Skeletal muscle tissue (tissue), 3 donors: ENCODE measurements at regions not wholly inside any gene's neighbourhood (a gene's known extent, or its start where the extent isn't known, plus 50 kb on each side); places are given as distances from the start of the nearest gene placed in this dataset.

Experiments
- H3K27ac ChIP-seq: one replicate; pipeline ENCODE4 v1.7.0; 2013; ENCODE audit warnings: mild to moderate bottlenecking, low read depth, low read length, inconsistent platforms
- H3K27me3 ChIP-seq, 3 donors: one replicate each; pipeline ENCODE4 v1.7.0; 2013; ENCODE audit warnings: low read length in 3 of 3; ENCODE audit not compliant: control insufficient read depth in 3 of 3, insufficient read depth in 3 of 3
- H3K36me3 ChIP-seq, 3 donors: one replicate each; pipeline ENCODE4 v1.7.0; 2013; ENCODE audit warnings: low read length in 3 of 3; ENCODE audit not compliant: control insufficient read depth in 3 of 3, insufficient read depth in 3 of 3
- H3K4me1 ChIP-seq, 3 donors: one replicate each; pipeline ENCODE4 v1.7.0; 2013; ENCODE audit warnings: low read length in 3 of 3, mild to moderate bottlenecking in 3 of 3; ENCODE audit not compliant: control insufficient read depth in 3 of 3, insufficient read depth in 3 of 3
- H3K4me3 ChIP-seq, 3 donors: one replicate each; pipeline ENCODE4 v1.7.0; 2013; ENCODE audit warnings: low read length in 3 of 3
- H3K9ac ChIP-seq, 3 donors: one replicate each; pipeline ENCODE4 v1.7.0; 2013; ENCODE audit warnings: low read length in 3 of 3, mild to moderate bottlenecking in 3 of 3, moderate library complexity in 2 of 3, low read depth in 1 of 3
- H3K9me3 ChIP-seq, 3 donors: one replicate each; pipeline ENCODE4 v1.7.0; 2013; ENCODE audit warnings: low read length in 3 of 3; ENCODE audit not compliant: control insufficient read depth in 3 of 3
- donor health status: Osteomylitis.

GRCh38 chr7:115883629-115884028 is 146.9 kb downstream of the TFEC start:
- H3K27me3 ChIP-seq, result no peaks in the 10 kb centered on the region
- H3K4me1 ChIP-seq, result no peaks in the 10 kb centered on the region
- H3K9ac ChIP-seq, result no peak overlapping the region
- H3K4me3 ChIP-seq, result no peak overlapping the region
- no peaks in the 10 kb centered on the region for H3K9me3 ChIP-seq
- H3K27ac ChIP-seq, result no peak overlapping the region
- H3K36me3 ChIP-seq, result no peaks in the 10 kb centered on the region

- H3K27me3 ChIP-seq, result no peaks in the 10 kb centered on the region
- H3K4me1 ChIP-seq, result no peaks in the 10 kb centered on the region
- H3K9me3 ChIP-seq, result no peaks in the 10 kb centered on the region
- no peaks in the 10 kb centered on the region for H3K36me3 ChIP-seq
- H3K4me3 ChIP-seq, result no peak overlapping the region
- no peak overlapping the region for H3K27ac ChIP-seq
- H3K9ac ChIP-seq, result no peak overlapping the region
Observed at GRCh38 chr7:115881476-115881875, 149.1 kb downstream of the TFEC start.

- Histone ChIP-seq H3K9ac (no peak overlapping the region), H3K27me3 (no peaks in the 10 kb centered on the region), H3K4me1 (no peaks in the 10 kb centered on the region), H3K4me3 (no peak overlapping the region), H3K36me3 (no peaks in the 10 kb centered on the region), H3K27ac (no peak overlapping the region), H3K9me3 (no peaks in the 10 kb centered on the region)
Observed at GRCh38 chr7:115879171-115879570, 151.4 kb downstream of the TFEC start.

- no peak overlapping the region for H3K9ac ChIP-seq
Observed at GRCh38 chr7:115869801-115870200, 160.8 kb downstream of the TFEC start.

DNA sequence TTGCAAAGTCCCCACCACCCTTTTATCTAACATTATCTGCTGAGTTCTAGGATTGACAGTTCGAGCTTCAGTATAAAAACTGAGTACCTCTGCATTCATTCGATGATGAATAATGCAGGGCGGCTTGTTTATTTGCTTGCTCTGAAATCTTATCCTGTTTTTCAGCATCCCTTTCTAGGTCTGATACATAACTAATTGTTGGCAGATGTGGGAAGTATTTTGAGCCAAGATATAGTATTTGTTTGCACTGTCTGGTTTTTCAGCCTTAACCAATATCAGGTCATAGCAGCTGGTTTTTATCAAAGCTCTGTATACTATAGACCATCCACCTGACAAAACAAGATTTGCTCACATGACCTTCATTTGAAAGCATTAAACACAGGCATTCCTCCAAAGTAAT is 161.4 kb downstream of the TFEC start:
- Histone ChIP-seq H3K36me3 (no peaks in the 10 kb centered on the region), H3K27me3 (no peaks in the 10 kb centered on the region), H3K4me1 (no peaks in the 10 kb centered on the region), H3K9me3 (no peaks in the 10 kb centered on the region), H3K4me3 (no peak overlapping the region), H3K27ac (no peak overlapping the region), H3K9ac (no peak overlapping the region)

More at GRCh38 chr7:115869801-115870200, 160.8 kb downstream of the TFEC start:
- H3K36me3 ChIP-seq, result no peaks in the 10 kb centered on the region
- no peaks in the 10 kb centered on the region for H3K27me3 ChIP-seq
- H3K4me3 ChIP-seq, result no peak overlapping the region
- H3K9me3 ChIP-seq, result no peaks in the 10 kb centered on the region
- no peaks in the 10 kb centered on the region for H3K4me1 ChIP-seq
- no peak overlapping the region for H3K27ac ChIP-seq

DNA sequence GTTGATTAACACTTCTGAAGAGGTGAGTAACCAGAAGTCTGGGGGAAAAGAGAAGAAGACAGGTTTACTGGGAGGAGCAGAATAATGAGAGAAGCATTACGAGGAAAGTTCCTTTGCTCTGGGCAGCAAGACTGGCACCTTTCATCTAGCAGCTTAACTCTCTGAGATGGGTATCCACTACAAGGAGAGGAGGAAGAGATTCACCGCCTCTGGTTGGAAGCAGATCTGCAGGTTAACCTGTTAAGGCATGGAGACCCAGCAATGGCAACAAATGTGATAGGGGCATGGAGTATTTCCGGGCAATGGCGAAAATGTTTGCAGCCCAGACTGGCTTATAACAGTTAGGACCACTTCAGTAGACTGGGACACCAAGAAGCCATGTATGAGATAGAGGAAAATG is 162.2 kb downstream of the TFEC start:
- no peaks in the 10 kb centered on the region for H3K36me3 ChIP-seq
- no peaks in the 10 kb centered on the region for H3K27me3 ChIP-seq

GRCh38 chr7:115864082-115864481 is 166.5 kb downstream of the TFEC start:
- Histone ChIP-seq H3K27ac (no peak overlapping the region), H3K27me3 (no peaks in the 10 kb centered on the region), H3K9ac (no peak overlapping the region), H3K36me3 (no peaks in the 10 kb centered on the region), H3K4me1 (no peaks in the 10 kb centered on the region), H3K4me3 (no peak overlapping the region), H3K9me3 (no peaks in the 10 kb centered on the region)

More for the DNA sequence above, 162.2 kb downstream of the TFEC start:
- H3K27ac ChIP-seq, result no peak overlapping the region
- H3K4me1 ChIP-seq, result no peaks in the 10 kb centered on the region
- no peaks in the 10 kb centered on the region for H3K9me3 ChIP-seq
- no peak overlapping the region for H3K9ac ChIP-seq
- H3K4me3 ChIP-seq, result no peak overlapping the region

- Histone ChIP-seq H3K27ac (no peak overlapping the region), H3K9me3 (no peaks in the 10 kb centered on the region), H3K9ac (no peak overlapping the region), H3K27me3 (no peaks in the 10 kb centered on the region), H3K4me3 (no peak overlapping the region), H3K4me1 (no peaks in the 10 kb centered on the region), H3K36me3 (no peaks in the 10 kb centered on the region)
Observed at GRCh38 chr7:115851291-115851690, 179.3 kb downstream of the TFEC start.

GRCh38 chr7:115850774-115851173 is 179.8 kb downstream of the TFEC start:
- Histone ChIP-seq H3K9ac (no peak overlapping the region), H3K4me1 (no peaks in the 10 kb centered on the region), H3K27ac (no peak overlapping the region), H3K27me3 (no peaks in the 10 kb centered on the region), H3K9me3 (no peaks in the 10 kb centered on the region), H3K4me3 (no peak overlapping the region), H3K36me3 (no peaks in the 10 kb centered on the region)

- H3K27me3 ChIP-seq, result no peaks in the 10 kb centered on the region
- H3K36me3 ChIP-seq, result no peaks in the 10 kb centered on the region
Observed at GRCh38 chr7:115844857-115845256, 185.7 kb downstream of the TFEC start.

DNA sequence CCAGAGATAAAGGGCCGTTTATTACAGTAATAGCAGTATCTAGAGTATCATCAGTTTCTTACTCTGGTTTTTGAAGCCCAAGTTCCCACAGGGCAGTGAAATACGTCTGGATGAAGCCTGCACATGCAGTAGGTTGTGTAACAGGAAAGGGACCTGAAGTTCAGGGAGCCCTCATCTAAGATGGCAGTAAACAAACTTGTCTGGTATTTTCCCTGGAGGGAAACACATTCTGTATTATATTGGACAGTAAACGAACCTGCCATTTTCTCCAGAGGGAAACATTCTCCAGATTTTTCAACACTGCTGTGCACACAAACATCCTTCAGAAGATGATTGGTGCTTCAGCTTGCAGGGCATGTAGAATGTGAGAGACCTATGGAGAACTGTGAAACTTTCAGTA is 189.9 kb downstream of the TFEC start:
- H3K27ac ChIP-seq, result no peak overlapping the region
- no peak overlapping the region for H3K4me3 ChIP-seq
- H3K4me1 ChIP-seq, result no peaks in the 10 kb centered on the region
- no peaks in the 10 kb centered on the region for H3K36me3 ChIP-seq
- H3K27me3 ChIP-seq, result no peaks in the 10 kb centered on the region
- no peaks in the 10 kb centered on the region for H3K9me3 ChIP-seq
- H3K9ac ChIP-seq, result no peak overlapping the region

More at GRCh38 chr7:115844857-115845256, 185.7 kb downstream of the TFEC start:
- Histone ChIP-seq H3K9ac (no peak overlapping the region), H3K4me1 (no peaks in the 10 kb centered on the region), H3K9me3 (no peaks in the 10 kb centered on the region), H3K27ac (no peak overlapping the region), H3K4me3 (no peak overlapping the region)
